ENCODE measurements at regions not wholly inside any gene's neighbourhood (a gene's known extent, or its start where the extent isn't known, plus 50 kb on each side); places are given as distances from the start of the nearest gene placed in this dataset.

DNA sequence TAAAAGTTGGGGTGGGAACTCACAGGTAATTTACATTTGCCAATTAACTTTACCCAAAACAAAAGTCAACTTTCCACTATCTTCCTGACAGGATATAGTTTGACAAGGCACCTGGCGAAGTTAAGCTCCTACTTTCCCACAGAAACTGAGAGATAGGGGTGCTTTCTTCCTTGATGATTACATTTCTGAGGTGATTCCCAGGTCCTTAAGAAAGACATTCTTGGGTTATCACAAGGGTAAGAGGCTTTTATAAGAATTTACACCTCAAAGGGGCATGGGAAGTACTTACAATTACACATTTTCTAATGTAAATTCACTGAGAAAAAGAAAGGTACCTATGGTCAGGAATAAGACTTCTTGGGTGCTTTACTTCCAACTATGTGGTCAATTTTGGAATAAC, 660.9 kb upstream of the MGAT4C start:
- Histone ChIP-seq H3K9me3 (no peaks in the 10 kb centered on the region), H3K36me3 (no peaks in the 10 kb centered on the region), H3K27me3 (replicated peaks; ENCODE audit: insufficient read depth) (no peaks in the 10 kb centered on the region), H3K4me1 (replicated peaks) (no peaks in the 10 kb centered on the region), H3K27ac (no peak overlapping the region), H3K4me3 (no peak overlapping the region)
- intact Hi-C loops (cut with DNase I): no loop called here
- no peak for TF ChIP-seq POLR2AphosphoS5 (IDR thresholded peaks at IDR 0.05)
- no peak for TF ChIP-seq CTCF (IDR thresholded peaks at IDR 0.05)
- no peak for TF ChIP-seq POLR2A (IDR thresholded peaks at IDR 0.05)
- 100% methylated on average over 1 of the region's 1 CpG for WGBS
- no peak for DNase-seq (ENCODE audit: low spot score)

- no peak for DNase-seq (ENCODE audit: low spot score)
- intact Hi-C loops (cut with DNase I): no loop called here
- H3K27me3 ChIP-seq (replicated peaks; ENCODE audit: insufficient read depth): no peaks in the 10 kb centered on the region
- H3K4me1 ChIP-seq (replicated peaks): no peaks in the 10 kb centered on the region
- no peaks in the 10 kb centered on the region for H3K36me3 ChIP-seq
- H3K27ac ChIP-seq: no peak overlapping the region
- no peaks in the 10 kb centered on the region for H3K9me3 ChIP-seq
- TF ChIP-seq CTCF (IDR thresholded peaks at IDR 0.05): no peak
- TF ChIP-seq POLR2AphosphoS5 (IDR thresholded peaks at IDR 0.05): no peak
- TF ChIP-seq POLR2A (IDR thresholded peaks at IDR 0.05): no peak
- no peak overlapping the region for H3K4me3 ChIP-seq
Observed at GRCh38 chr12:86914721-86915120, 658.5 kb upstream of the MGAT4C start.

- Histone ChIP-seq H3K4me3 (no peak overlapping the region), H3K4me1 (replicated peaks) (no peaks in the 10 kb centered on the region), H3K27ac (no peak overlapping the region), H3K36me3 (no peaks in the 10 kb centered on the region), H3K9me3 (no peaks in the 10 kb centered on the region), H3K27me3 (replicated peaks; ENCODE audit: insufficient read depth) (no peaks in the 10 kb centered on the region)
- WGBS: 80% methylated on average over 3 of the region's 3 CpGs
- TF ChIP-seq POLR2AphosphoS5 (IDR thresholded peaks at IDR 0.05) (no peak), POLR2A (IDR thresholded peaks at IDR 0.05) (no peak), CTCF (IDR thresholded peaks at IDR 0.05) (no peak)
- intact Hi-C loops (cut with DNase I): no loop called here
- no peak for DNase-seq (ENCODE audit: low spot score)
Observed at GRCh38 chr12:86911973-86912372, 655.8 kb upstream of the MGAT4C start.

GRCh38 chr12:86903159-86903558, 647.0 kb upstream of the MGAT4C start:
- 34% methylated on average over 1 of the region's 1 CpG for WGBS
- DNase-seq (ENCODE audit: low spot score): no peak
- H3K4me3 ChIP-seq: no peak overlapping the region
- H3K27ac ChIP-seq: no peak overlapping the region
- H3K27me3 ChIP-seq (replicated peaks; ENCODE audit: insufficient read depth): no peaks in the 10 kb centered on the region
- no peaks in the 10 kb centered on the region for H3K4me1 ChIP-seq (replicated peaks)
- TF ChIP-seq POLR2AphosphoS5 (IDR thresholded peaks at IDR 0.05) (no peak), CTCF (IDR thresholded peaks at IDR 0.05) (no peak), POLR2A (IDR thresholded peaks at IDR 0.05) (no peak)
- intact Hi-C loops (cut with DNase I): no loop called here
- no peaks in the 10 kb centered on the region for H3K36me3 ChIP-seq
- no peaks in the 10 kb centered on the region for H3K9me3 ChIP-seq

DNA sequence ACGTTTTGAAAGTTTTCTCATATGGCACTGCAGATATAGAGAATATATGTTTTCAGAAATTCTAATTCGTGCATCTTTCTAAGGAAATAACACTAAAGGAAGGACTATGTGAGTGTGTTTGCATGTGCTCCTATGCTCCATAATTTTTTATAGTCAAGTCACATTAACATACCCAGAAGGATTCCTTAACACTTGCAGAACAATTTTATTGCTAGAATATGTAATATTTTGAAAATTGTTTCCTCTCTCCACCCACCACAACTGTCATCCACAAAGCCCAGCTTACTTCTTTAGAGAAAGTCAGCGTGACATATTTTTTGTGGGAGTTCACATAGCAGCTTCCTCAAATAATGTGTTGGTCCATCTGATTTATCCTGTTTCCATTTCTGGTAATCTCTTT, 604.6 kb upstream of the MGAT4C start:
- no peaks in the 10 kb centered on the region for H3K36me3 ChIP-seq
- DNase-seq (ENCODE audit: low spot score): no peak
- WGBS: 88% methylated on average over 3 of the region's 3 CpGs
- no peak for TF ChIP-seq POLR2AphosphoS5 (IDR thresholded peaks at IDR 0.05)
- no peak for TF ChIP-seq CTCF (IDR thresholded peaks at IDR 0.05)
- TF ChIP-seq POLR2A (IDR thresholded peaks at IDR 0.05): no peak
- H3K4me3 ChIP-seq: no peak overlapping the region
- no peaks in the 10 kb centered on the region for H3K27me3 ChIP-seq (replicated peaks; ENCODE audit: insufficient read depth)
- H3K4me1 ChIP-seq (replicated peaks): no peaks in the 10 kb centered on the region
- intact Hi-C loops (cut with DNase I): no loop called here
- no peak overlapping the region for H3K27ac ChIP-seq
- H3K9me3 ChIP-seq: no peaks in the 10 kb centered on the region

Data from prostate gland (tissue), 2 donors.